GM12873 (cell line): ENCODE measurements at regions not wholly inside any gene's neighbourhood (a gene's known extent, or its start where the extent isn't known, plus 50 kb on each side); places are given as distances from the start of the nearest gene placed in this dataset.

ENCODE experiments used
- TF ChIP-seq, protein P1 (sequence below): IDR thresholded peaks from 2 replicates; pipeline ENCODE4 v1.5.1; 2012; ENCODE audit warnings: low read depth, mild to moderate bottlenecking, moderate library complexity, low read length, control low read depth; ENCODE audit not compliant: insufficient read depth; ENCODE audit errors: missing control alignments

DNA sequence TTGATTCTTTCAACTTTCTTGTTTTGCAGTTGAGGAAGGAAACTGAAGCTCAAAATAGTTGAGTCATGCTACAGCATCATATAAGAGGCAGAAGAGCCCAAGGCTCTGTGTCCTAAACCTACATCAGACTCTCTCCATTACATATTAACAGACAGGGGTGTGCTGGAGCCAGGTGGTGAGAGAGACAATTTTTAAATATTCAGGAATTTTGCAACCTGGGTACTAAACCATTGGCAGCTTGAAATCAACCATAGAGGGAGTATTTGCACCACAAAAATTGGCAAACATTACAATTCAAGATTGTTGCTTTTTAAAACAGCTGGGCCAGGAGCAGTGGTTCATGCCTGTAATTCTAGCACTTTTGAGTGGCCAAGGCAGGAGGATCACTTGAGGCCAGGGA, 65.8 kb upstream of the SOX4 start:
- TF ChIP-seq, protein P1, sequence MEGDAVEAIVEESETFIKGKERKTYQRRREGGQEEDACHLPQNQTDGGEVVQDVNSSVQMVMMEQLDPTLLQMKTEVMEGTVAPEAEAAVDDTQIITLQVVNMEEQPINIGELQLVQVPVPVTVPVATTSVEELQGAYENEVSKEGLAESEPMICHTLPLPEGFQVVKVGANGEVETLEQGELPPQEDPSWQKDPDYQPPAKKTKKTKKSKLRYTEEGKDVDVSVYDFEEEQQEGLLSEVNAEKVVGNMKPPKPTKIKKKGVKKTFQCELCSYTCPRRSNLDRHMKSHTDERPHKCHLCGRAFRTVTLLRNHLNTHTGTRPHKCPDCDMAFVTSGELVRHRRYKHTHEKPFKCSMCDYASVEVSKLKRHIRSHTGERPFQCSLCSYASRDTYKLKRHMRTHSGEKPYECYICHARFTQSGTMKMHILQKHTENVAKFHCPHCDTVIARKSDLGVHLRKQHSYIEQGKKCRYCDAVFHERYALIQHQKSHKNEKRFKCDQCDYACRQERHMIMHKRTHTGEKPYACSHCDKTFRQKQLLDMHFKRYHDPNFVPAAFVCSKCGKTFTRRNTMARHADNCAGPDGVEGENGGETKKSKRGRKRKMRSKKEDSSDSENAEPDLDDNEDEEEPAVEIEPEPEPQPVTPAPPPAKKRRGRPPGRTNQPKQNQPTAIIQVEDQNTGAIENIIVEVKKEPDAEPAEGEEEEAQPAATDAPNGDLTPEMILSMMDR = no peak

DNA sequence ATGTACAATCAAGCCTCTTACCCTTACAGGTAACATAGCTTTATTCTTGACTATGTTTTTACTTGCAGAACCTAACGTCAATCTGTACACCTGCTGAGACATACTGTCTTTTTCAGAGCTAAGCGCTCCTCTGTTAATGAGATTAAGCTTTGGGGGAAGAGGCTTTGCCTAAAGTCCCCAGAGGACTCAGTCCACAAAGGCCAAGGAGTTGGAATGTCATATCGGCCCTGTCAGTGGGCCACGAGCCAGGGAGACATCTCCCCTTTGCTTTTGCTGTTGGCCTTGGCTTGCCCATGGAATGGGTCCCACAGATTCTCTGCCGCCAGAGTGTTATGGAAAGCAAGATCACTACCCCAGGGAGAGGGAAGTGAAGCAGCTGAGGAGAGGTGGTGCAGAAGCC, 64.1 kb upstream of the SOX4 start:
- TF ChIP-seq, protein P1 = no peak

DNA sequence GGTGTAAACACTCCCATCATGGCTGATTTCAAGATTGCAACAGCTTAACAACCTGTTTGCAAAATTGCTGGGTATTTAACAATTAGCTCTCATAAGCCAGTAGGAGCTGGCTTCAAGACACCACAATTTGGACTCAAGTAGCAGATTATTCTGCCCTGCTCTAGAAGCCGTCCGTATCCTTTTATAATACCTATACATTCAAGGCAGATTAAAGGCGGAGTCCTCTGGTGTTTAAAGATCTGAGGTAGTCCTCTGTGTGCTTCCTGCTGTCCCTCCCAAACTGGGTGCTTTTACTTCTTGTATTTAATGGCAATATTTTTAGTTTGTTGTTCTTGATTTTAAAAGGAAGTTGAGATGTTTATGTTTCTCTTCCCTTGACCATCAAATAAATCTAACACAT, 62.2 kb upstream of the SOX4 start:
- TF ChIP-seq, protein P1 = no peak

DNA sequence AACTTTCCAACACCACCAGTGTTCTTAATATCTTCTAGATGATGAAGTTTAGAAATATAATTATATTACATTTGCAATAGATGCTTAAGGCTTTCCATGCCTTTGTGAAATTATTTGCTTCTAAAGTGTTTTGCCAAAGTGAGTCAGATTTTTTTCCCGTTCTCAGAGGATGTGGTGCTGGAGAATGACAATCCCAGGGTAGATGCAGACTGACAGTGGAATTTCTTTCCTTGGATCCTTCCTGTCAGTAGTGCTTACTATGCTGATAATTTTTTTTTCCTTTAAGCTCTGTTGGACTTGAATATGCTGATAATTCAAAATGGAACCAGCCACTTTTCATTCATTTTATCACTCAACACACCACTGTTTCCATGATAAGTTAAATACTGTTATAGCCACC, 59.9 kb upstream of the SOX4 start:
- TF ChIP-seq, protein P1 = no peak

DNA sequence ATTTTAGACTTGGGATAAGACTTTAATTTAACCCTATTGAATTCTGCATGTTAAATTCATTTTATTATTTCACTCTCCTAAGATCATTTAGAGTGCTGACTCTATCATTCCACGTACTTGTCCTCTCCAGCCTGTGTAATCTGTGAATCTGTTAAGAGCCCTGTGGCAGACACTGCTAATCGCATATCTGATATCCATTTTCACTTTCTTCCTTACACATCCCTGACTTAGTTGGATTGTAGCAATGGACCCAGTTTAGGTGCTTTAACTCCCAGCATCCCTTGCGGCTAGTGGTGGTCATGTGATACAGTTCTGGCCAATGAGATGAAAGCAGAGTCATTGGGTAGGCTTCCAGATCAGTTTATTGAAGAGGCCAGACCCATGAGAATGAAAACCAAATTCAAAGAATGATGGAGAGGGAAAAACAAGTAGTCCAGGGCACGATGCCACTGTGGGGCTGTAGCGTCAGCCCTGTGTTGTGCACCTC, 57.2 kb upstream of the SOX4 start:
- TF ChIP-seq, protein P1 = no peak

DNA sequence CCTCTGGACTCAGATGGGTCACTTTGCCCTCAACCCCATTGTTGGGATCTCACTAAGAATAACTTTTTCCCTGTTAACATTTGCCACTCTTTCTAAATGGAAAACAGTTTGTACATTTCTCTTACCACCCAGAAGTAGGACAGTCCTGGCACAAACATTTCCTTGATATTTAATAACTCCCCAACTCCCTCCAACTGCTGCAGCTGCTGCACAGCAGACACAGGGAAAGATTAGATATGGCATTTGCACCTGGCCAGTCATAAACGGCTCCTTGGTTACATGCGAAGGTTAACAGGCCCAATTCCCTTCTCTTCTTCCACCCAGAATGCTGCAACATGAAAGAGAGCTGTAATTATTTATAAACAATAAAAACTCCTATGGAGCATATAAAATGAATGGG, 55.9 kb upstream of the SOX4 start:
- TF ChIP-seq, protein P1 = no peak

DNA sequence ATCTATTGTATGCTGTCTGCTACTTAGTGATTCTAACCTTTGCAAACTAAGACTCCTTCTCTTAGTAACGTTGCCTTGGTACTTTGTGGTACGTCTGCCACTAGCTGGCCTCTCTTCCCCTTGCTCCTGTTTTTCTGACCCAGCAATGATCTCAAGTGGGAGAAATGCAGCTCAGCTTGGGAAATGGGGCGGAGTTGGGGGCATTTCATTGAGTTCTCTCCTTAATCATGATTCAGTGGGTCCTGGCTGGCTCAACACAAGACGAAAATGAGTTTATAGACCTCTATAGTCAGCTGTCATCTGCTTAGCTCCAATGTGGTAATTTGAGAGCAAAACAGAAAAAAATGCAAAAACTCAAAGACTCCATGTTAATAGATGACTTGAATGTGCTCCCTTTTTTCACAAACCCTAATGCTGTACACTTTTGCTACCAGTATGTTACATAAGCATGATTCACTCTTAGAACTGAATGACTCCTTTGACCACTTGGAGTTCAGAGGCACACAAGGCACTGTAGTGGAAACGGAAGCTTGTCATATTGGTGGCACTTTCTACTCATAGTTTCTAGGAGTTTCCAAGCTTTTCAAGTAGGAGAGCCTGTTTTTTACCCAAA, 55.3 kb upstream of the SOX4 start:
- TF ChIP-seq, protein P1 = no peak
